Mesenteric fat pad (tissue), 1 donor: ENCODE measurements at regions not wholly inside any gene's neighbourhood (a gene's known extent, or its start where the extent isn't known, plus 50 kb on each side); places are given as distances from the start of the nearest gene placed in this dataset.

Experiments
- DNase-seq: peaks from one replicate; pipeline ENCODE4 v3.0.0-alpha.2; 2020; ENCODE audit warnings: low spot score
- donor health status: DM: yes; HTN: yes; CAD: no.

- DNase-seq: no peak
These were observed 131.9 kb upstream of the PROK2 start for GRCh38 chr3:71916747-71917369.

GRCh38 chr3:71912839-71913495 is 128.0 kb upstream of the PROK2 start:
- no peak for DNase-seq

GRCh38 chr3:71910108-71910507 is 125.2 kb upstream of the PROK2 start:
- DNase-seq: no peak

GRCh38 chr3:71907996-71908395 is 123.0 kb upstream of the PROK2 start:
- DNase-seq: no peak

- no peak for DNase-seq
These were observed 122.0 kb upstream of the PROK2 start for GRCh38 chr3:71906976-71907375.

GRCh38 chr3:71905426-71905825 is 120.5 kb upstream of the PROK2 start:
- DNase-seq: no peak

- no peak for DNase-seq
These were observed 119.0 kb upstream of the PROK2 start for GRCh38 chr3:71903936-71904335.

GRCh38 chr3:71903112-71903495 is 118.2 kb upstream of the PROK2 start:
- DNase-seq: no peak

GRCh38 chr3:71902258-71903111 is 117.5 kb upstream of the PROK2 start:
- no peak for DNase-seq

GRCh38 chr3:71901645-71902044 is 116.7 kb upstream of the PROK2 start:
- no peak for DNase-seq

GRCh38 chr3:71900057-71900456 is 115.1 kb upstream of the PROK2 start:
- no peak for DNase-seq

GRCh38 chr3:71896751-71897150 is 111.8 kb upstream of the PROK2 start:
- DNase-seq: no peak

GRCh38 chr3:71893702-71894479 is 108.9 kb upstream of the PROK2 start:
- DNase-seq: no peak

GRCh38 chr3:71893122-71893521 is 108.2 kb upstream of the PROK2 start:
- no peak for DNase-seq

GRCh38 chr3:71891483-71891882 is 106.5 kb upstream of the PROK2 start:
- no peak for DNase-seq

- DNase-seq: no peak
These were observed 105.5 kb upstream of the PROK2 start for GRCh38 chr3:71890356-71890931.

- no peak for DNase-seq
These were observed 102.3 kb upstream of the PROK2 start for GRCh38 chr3:71887256-71887655.

GRCh38 chr3:71885006-71885405 is 100.1 kb upstream of the PROK2 start:
- DNase-seq: no peak

- no peak for DNase-seq
These were observed 96.8 kb upstream of the PROK2 start for GRCh38 chr3:71881732-71882131.

- DNase-seq: no peak
These were observed 96.1 kb upstream of the PROK2 start for GRCh38 chr3:71881041-71881440.

GRCh38 chr3:71879089-71879488 is 94.1 kb upstream of the PROK2 start:
- DNase-seq: no peak
